ENCODE measurements at regions not wholly inside any gene's neighbourhood (a gene's known extent, or its start where the extent isn't known, plus 50 kb on each side); places are given as distances from the start of the nearest gene placed in this dataset.

- Mint-ChIP-seq H3K27me3 (ENCODE audit: low read depth) (peaks cover 3% of the 10 kb centered on the region), H3K27ac (ENCODE audit: unreplicated experiment) (no peak overlapping the region), H3K36me3 (ENCODE audit: low read depth) (no peaks in the 10 kb centered on the region), H3K4me1 (ENCODE audit: low read depth) (peaks cover 33% of the 10 kb centered on the region), H3K4me3 (ENCODE audit: unreplicated experiment) (no peak overlapping the region), H3K9me3 (ENCODE audit: low read depth) (no peaks in the 10 kb centered on the region)
- TF ChIP-seq CTCF (IDR thresholded peaks at IDR 0.05) = no peak
- no peak for DNase-seq (ENCODE audit: low spot score)
These were observed 243.3 kb downstream of the LOXHD1 start for GRCh38 chr18:46413684-46414083.

DNA sequence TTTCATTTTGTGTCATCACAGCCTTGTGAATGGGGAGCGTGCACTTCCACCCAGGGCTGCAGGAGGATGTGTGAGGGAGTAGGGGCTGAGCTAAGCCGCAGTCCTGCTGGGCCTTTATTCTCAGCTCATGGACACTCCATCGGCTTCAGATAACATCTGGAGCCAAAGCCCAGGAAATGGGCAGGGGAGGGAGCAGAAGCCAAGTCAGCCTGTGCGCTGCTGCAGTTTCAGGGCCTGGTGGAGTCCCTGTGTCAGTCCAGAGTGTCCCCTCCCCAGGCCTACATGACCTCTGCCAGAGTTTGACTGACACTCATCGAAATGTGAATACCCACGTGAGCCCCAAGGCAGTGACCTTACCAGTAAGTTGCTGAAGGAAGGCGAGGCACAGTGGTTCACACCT is 242.2 kb downstream of the LOXHD1 start:
- peaks cover 10% of the 10 kb centered on the region for H3K27me3 Mint-ChIP-seq (ENCODE audit: low read depth)
- TF ChIP-seq CTCF (IDR thresholded peaks at IDR 0.05) = no peak
- DNase-seq (ENCODE audit: low spot score) = no peak
- H3K27ac Mint-ChIP-seq (ENCODE audit: unreplicated experiment) = no peak overlapping the region
- H3K9me3 Mint-ChIP-seq (ENCODE audit: low read depth) = no peaks in the 10 kb centered on the region
- H3K36me3 Mint-ChIP-seq (ENCODE audit: low read depth) = no peaks in the 10 kb centered on the region
- no peak overlapping the region for H3K4me3 Mint-ChIP-seq (ENCODE audit: unreplicated experiment)
- peaks cover 33% of the 10 kb centered on the region for H3K4me1 Mint-ChIP-seq (ENCODE audit: low read depth)

DNA sequence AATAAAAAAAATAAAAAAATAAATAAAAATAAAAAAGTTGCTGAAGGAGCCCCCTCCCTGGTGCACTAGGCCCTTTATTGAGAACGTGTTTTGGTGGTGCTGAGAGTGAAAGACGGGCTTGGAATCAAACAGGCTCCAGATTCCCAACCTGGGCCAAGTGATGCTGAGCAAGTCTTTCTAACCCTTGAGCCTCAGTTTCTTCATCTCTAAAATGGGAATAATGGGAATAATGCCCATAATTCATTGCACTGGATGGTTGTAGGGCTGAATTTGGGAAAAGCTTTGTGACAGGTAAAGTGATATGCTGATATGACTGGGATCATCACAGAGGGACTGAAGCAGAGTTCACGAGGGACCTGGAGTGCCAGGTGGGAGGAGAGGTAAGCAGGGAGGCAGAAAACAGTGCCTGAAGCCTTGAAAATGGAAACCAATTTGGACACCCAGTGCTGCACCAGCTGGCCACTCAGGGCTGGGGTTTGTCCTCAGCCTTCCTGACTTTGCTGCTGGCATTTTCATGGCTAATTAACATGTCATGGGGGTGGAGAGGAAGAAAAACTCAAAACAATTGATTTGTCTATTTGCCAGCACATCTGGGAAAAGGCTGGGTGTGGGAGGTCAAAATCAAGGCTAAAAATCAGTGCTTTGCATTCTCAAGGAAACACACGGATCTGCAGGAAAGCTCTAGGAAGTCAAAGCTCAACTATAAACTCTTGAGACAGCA is 241.3 kb downstream of the LOXHD1 start:
- Mint-ChIP-seq H3K27me3 (ENCODE audit: low read depth) (peaks cover 14% of the 10 kb centered on the region), H3K36me3 (ENCODE audit: low read depth) (no peaks in the 10 kb centered on the region), H3K4me3 (ENCODE audit: unreplicated experiment) (no peak overlapping the region), H3K9me3 (ENCODE audit: low read depth) (no peaks in the 10 kb centered on the region), H3K4me1 (ENCODE audit: low read depth) (peaks cover 33% of the 10 kb centered on the region), H3K27ac (ENCODE audit: unreplicated experiment) (no peak overlapping the region)
- TF ChIP-seq CTCF (IDR thresholded peaks at IDR 0.05) = no peak
- no peak for DNase-seq (ENCODE audit: low spot score)

DNA sequence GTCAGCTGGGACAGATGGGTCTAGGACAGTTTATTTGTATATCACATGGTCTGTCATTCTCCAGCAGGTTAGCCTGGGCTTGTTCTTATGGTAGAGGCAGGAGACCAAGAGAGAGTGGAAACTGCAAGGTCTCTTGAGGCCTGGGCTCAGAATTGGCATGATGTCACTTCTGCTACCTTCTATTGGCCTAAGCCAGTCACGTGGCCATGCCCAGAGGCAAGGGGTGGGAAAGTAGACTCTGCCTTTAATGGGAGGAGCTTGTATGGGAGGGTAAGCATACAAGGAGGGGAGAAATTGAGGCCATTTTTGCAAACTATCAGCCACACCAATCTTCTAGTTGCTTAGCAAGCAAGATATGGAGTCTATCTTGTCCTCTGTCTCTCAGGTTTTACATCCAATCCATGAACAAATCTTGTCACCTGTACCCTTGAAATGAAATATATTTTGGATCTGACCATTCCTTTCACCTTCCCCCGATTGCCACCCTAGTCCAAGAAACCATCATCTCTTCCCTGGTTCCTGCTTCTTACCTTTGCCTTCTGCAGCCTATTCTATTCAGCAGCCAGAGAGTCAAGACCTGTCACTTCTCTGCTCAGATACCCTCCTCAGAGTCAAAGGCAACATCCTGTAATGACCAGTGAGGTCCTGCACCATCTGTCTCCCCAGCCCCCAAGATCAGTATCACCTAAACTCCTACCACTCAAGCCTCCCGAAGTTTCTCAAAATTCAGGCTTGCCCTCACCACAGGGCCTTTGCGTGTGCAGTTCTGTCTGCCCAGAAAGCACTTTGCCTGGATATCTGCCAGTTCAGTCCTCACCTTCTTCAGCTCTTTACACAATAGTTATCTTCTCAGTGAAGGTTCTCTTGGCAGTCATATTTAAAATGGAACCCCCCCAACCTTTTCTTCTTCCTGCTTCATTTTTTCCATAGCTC is 240.0 kb downstream of the LOXHD1 start:
- peaks cover 14% of the 10 kb centered on the region for H3K27me3 Mint-ChIP-seq (ENCODE audit: low read depth)
- H3K27ac Mint-ChIP-seq (ENCODE audit: unreplicated experiment) = no peak overlapping the region
- no peaks in the 10 kb centered on the region for H3K9me3 Mint-ChIP-seq (ENCODE audit: low read depth)
- peaks cover 21% of the 10 kb centered on the region for H3K4me1 Mint-ChIP-seq (ENCODE audit: low read depth)
- H3K36me3 Mint-ChIP-seq (ENCODE audit: low read depth) = no peaks in the 10 kb centered on the region
- H3K4me3 Mint-ChIP-seq (ENCODE audit: unreplicated experiment) = no peak overlapping the region
- TF ChIP-seq CTCF (IDR thresholded peaks at IDR 0.05) = no peak
- no peak for DNase-seq (ENCODE audit: low spot score)

DNA sequence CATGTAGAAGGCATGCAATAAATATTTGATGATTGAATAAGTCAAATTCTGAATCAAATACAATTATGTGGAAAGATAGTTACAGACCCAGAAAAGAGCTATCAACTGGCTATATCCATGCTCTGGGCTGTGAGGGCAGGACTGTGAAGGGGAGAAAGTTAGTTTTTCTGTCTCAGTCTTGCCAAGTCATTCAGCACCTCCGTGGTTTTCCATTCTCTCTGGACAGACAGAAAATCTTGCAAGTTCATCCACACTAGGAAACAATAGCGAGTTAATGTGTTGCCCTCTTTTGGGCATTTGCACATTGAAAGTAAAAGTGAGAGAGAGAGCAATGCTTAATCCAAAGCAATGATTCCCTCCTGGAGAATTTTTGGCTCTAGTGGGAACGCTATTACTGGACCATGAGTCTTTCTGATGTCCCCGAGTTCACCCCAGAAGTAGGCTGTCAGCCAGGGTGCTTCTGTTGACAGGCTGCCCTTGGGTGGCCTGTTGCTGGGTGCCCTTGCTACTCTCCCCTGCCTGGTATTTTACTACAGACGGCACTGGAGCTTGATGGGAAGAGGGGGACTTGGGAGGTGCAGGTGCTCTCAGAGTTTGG is 238.3 kb downstream of the LOXHD1 start:
- TF ChIP-seq CTCF (IDR thresholded peaks at IDR 0.05) = no peak
- Mint-ChIP-seq H3K27me3 (ENCODE audit: low read depth) (peaks cover 15% of the 10 kb centered on the region), H3K4me1 (ENCODE audit: low read depth) (peaks cover 10% of the 10 kb centered on the region), H3K9me3 (ENCODE audit: low read depth) (no peaks in the 10 kb centered on the region), H3K27ac (ENCODE audit: unreplicated experiment) (no peak overlapping the region), H3K4me3 (ENCODE audit: unreplicated experiment) (no peak overlapping the region), H3K36me3 (ENCODE audit: low read depth) (no peaks in the 10 kb centered on the region)
- no peak for DNase-seq (ENCODE audit: low spot score)

Data from chondrocyte (in vitro differentiated cells).